NCI-H146 treated with DMSO at 0.1 percent for 48 hours (cell line): ENCODE measurements at regions not wholly inside any gene's neighbourhood (a gene's known extent, or its start where the extent isn't known, plus 50 kb on each side); places are given as distances from the start of the nearest gene placed in this dataset.
"Not testable (repeated sequence)": the region's sequence is repeated elsewhere in the genome, so short reads cannot be mapped to it uniquely, and the experiment has no call there.

Source experiments
- DNase-seq: peaks from one replicate; lab custom pipeline; 2025; ENCODE audit not compliant: unreplicated experiment; lab: John Stamatoyannopoulos, UW

GRCh38 chr11:21711341-21711740 is 481.5 kb upstream of the ANO5 start:
- DNase-seq: no peak

DNA sequence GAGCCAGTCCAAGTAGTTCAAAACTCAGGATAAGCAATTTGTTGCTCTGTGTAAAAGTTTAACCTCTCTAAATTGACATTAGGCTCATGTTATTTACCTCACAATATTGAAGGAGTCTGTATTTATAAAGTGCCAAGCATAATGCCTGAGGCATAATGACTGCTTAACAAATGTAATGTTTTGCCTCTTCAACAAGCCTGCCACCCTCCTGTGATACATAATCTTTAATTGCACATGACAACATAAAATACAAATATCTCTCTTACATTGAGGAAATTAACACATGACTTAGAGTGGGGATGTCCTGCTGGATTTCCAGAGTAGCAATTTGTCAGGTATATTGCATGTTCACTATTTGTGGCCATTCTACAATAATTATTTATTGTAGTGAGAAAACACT is 469.2 kb upstream of the ANO5 start:
- DNase-seq: no peak

DNA sequence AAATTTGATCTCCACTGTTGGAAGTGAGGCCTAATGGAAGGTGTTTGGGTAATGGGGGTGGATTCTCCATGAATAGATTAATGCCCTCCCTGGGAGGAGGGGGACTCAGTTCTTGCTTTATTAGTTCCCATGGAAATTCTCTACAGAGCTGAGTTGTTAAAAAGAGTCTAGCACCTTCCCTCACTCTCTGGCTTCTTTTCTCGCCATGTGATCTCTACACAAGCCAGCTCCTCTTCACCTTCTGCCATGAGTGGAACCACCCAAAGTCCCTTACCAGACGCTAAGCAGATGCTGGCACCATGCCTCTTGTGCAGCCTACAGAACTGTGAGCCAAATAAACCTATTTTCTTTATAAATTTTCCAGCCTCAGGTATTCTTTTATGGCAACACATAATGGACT is 465.8 kb upstream of the ANO5 start:
- no peak for DNase-seq

DNA sequence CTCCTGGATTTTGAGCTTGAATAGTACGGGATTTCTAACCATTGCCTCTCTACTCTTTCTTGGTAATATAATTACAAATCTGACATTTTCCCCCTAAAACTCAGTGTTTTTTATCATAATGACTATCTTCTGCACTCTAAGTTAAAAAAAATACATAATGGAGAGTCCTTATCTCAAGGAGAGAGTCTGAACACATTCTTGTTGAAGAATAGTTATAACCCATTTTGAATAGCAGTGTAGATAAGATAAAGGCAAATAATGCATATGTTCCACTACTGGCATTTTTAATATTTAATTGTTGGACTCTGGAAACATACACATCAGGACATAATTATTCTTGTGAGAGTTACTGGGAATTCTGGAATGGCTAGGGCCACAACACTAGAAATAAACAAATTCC is 456.5 kb upstream of the ANO5 start:
- DNase-seq: no peak

- peak; percentile 80 for DNase-seq
Observed at GRCh38 chr11:21752475-21753243, 440.2 kb upstream of the ANO5 start.

DNA sequence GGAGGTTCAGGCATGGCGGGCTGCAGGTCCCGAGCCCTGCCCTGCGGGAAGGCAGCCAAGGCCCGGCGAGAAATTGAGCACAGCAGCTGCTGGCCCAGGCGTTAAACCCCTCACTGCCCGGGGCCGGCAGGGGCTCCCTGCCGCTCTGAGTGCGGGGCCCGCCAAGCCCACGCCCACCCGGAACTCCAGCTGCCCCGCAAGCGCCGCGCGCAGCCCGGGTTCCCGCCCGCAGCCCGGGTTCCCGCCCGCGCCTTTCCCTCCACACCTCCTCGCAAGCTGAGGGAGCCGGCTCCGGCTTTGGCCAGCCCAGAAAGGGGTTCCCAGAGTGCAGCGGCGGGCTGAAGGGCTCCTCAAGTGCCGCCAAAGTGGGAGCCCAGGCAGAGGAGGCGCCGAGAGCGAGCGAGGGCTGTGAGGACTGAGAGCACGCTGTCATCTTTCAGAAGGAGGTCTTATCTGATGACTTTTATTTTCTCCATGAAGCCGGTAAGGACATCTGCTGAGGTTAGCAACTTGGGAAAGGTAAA is 439.6 kb upstream of the ANO5 start:
- not testable (repeated sequence) for DNase-seq

- no peak for DNase-seq
Observed at GRCh38 chr11:21761000-21761399, 431.9 kb upstream of the ANO5 start.

GRCh38 chr11:21768388-21768787 is 424.5 kb upstream of the ANO5 start:
- no peak for DNase-seq

- DNase-seq: no peak
Observed at GRCh38 chr11:21769188-21769587, 423.7 kb upstream of the ANO5 start.

DNA sequence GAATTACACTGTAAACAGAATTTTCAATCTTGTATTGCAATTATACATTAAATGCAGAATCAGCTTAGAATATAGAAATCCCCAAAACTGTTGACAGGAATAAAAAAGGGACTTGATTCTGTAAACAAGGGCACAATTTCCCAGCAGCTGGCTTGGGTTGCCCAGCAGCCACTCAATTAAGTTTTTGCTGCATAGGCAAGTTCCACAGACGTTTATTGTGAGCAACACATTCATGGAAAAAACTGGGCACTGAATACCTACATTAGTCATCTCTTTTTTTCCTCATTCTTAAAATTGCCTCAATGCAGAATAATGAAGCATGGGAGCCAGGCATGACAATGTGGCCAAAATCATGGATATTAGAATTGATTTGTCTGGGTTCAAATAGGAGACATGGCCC is 421.8 kb upstream of the ANO5 start:
- DNase-seq: peak; percentile 24

DNA sequence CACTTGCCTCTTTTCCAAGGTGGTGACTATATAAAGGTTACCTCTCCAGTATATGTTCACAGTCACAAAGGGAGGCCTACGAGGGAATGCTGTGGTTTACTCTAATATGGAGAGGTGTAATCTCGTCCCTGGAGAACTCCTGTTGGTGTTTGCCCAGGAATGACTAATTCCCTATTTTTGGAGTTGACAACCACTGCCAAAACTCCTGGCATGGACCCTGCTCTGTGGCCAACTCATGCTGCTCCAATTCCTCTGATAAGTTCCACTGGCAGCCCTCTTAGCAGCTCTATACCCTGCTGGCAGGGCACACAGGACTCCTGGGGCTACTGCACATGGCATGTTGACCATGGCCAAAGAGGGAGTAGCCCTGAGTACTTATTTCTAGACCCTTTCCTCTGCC is 418.7 kb upstream of the ANO5 start:
- no peak for DNase-seq

DNA sequence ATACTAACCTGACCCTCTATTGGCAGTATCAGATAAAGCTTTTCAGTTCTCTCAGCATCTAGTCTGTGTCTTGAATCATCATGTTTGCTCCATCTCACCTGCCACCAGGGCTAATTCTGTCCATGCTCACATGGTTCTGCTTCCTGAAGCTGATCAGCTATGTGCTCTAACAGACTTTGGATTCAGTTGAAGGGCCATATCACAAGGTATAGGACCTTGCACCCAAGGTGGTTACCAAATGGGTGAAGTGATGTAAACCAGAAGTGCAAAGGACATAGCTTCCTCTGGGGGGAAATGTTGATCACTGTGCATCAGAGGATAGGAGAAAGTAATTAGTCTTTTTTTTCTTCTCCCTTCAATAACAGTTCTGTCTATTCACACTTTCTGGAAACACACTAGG is 417.0 kb upstream of the ANO5 start:
- no peak for DNase-seq

- DNase-seq: no peak
Observed at GRCh38 chr11:21783954-21784353, 408.9 kb upstream of the ANO5 start.

GRCh38 chr11:21785351-21785750 is 407.5 kb upstream of the ANO5 start:
- no peak for DNase-seq

DNA sequence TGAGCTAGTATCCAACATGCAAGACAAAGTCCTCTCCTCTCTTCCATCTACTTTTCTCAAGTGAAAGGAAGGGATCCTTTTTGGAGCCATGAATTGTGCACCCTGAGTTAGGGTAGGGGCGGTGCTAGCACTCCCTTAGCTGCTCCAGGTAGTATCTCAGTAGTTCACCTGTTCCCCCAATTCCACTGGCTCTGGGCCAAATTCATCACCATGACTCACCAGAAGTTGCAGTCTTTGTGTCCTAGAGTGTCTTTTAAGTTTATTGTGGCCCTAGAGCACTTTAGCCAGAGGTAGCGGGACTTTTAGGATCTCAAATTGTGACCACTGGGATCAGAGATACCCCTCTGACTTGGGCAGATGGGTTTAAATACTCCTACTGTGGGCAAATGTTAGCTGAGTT is 398.6 kb upstream of the ANO5 start:
- no peak for DNase-seq

DNA sequence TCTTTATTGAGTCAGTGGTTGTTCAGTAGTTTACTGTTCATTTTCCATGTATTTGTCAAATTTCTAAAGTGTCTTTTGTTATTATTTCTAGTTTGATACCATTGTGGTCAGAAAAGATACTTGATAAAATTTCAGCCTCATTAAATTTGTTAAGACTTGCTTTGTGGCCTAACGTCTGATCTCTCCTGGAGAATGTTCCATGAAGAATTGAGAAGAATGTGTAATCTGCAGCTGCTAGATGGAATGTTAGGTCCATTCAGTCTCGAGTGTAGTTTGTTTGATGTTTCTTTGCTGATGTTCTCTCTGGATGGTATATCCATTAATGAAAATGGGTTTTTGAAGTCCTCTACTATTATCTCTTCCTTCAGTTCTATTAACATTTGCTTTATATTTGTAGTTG is 394.7 kb upstream of the ANO5 start:
- DNase-seq: no peak

GRCh38 chr11:21804523-21804922 is 388.4 kb upstream of the ANO5 start:
- not testable (repeated sequence) for DNase-seq

DNA sequence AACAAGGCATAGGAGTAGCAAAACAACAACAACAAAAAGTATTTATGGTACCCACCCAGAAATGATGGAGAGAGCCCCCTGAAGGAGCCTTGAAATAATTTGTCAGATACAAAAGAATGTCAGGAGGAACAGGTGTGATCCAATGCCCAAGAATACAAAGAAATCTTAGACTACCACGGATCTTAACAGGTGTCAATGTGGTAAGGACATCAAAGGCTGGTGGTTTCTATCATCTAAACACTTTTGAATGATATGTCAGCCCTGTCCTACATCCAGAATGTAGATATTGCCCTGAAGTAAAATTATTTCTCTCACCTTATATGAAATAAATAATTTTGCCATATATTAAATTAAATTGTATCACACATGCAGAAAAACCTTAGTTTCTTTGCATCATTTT is 386.4 kb upstream of the ANO5 start:
- no peak for DNase-seq

DNA sequence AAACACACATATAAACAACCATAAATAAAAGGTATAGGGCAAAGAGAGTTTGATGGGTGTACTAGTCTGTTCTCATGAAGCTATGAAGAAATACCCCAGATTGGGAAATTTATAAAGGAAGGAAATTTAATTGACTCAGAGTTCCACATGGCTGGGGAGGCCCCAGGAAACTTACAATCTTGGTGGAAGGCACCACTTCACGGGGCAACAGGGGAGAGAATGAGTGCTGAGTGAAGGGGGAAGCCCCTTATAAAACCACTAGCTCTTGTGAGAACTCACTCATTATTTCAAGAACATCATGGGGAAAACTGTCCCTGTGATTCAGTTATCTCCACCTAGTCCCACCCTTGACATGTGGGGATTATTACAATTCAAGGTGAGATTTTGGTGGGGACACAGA is 385.9 kb upstream of the ANO5 start:
- no peak for DNase-seq

DNA sequence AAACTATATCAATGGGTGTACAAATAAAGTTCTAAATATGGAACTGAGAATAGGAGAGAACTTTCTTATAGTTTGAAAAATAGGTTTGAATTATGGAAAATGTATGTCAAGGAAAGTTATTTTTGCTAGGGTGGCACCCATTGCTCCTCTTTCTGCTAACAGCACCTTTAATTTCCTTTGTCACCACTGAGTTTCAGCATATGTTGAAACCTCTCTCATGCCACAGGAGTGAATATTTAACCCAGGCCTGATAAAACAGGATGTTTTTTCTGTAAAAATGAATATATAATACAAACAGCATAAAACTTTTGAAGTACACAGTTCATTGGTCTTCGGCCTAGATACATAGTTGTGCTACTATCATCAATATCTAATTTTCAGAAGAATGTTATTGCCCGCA is 385.5 kb upstream of the ANO5 start:
- DNase-seq: no peak

- DNase-seq: peak; percentile 25
Observed at GRCh38 chr11:21810650-21811049, 382.2 kb upstream of the ANO5 start.

- DNase-seq: peak; percentile 10
Observed at GRCh38 chr11:21811572-21811971, 381.3 kb upstream of the ANO5 start.

GRCh38 chr11:21814169-21814568 is 378.7 kb upstream of the ANO5 start:
- DNase-seq: peak; percentile 7
